DND-41 (cell line): ENCODE measurements at regions not wholly inside any gene's neighbourhood (a gene's known extent, or its start where the extent isn't known, plus 50 kb on each side); places are given as distances from the start of the nearest gene placed in this dataset.

Source experiments
- ATAC-seq: fragments of 200-7000 bp; cut with Tn5 transposase; 3 replicates; pipeline ENCODE4 v1.9.1; 2021; ENCODE audit warnings: low read depth; ENCODE audit not compliant: insufficient read depth
- DNase-seq: peaks from one replicate; pipeline ENCODE4 v3.0.0-alpha.2; 2020
- H2AFZ ChIP-seq: 2 replicates; pipeline ENCODE4 v1.6.0; 2012; ENCODE audit warnings: low read depth, low read length
- H3K27ac ChIP-seq: 2 replicates; pipeline ENCODE4 v1.5.1; 2012; ENCODE audit warnings: low read length, inconsistent platforms
- H3K27me3 ChIP-seq: fragments of 200-600 bp; sonication (generic); 2 replicates; pipeline ENCODE4 v1.6.0; 2012; ENCODE audit warnings: low read length, mild to moderate bottlenecking, inconsistent platforms; ENCODE audit not compliant: insufficient read depth, poor library complexity
- H3K36me3 ChIP-seq: 2 replicates; pipeline ENCODE4 v1.5.1; 2012; ENCODE audit warnings: low read length, inconsistent platforms; ENCODE audit not compliant: insufficient read depth
- H3K4me1 ChIP-seq: 2 replicates; pipeline ENCODE4 v1.5.1; 2012; ENCODE audit warnings: mild to moderate bottlenecking, low read length; ENCODE audit not compliant: insufficient read depth
- H3K4me2 ChIP-seq: 2 replicates; pipeline ENCODE4 v1.6.0; 2012; ENCODE audit warnings: mild to moderate bottlenecking, moderate library complexity, low read length, inconsistent platforms; ENCODE audit not compliant: insufficient read depth
- H3K4me3 ChIP-seq, 2 experiments: fragments of 200-600 bp in 1 of 2; shearing (Covaris generic) in 1 of 2; 2 replicates each; pipeline ENCODE4 v1.5.1; 2012 to 2016; ENCODE audit warnings: inconsistent platforms in 2 of 2, low read length in 2 of 2, mild to moderate bottlenecking in 2 of 2, low read depth in 1 of 2, moderate library complexity in 1 of 2
- H3K79me2 ChIP-seq: 2 replicates; pipeline ENCODE4 v1.6.0; 2012; ENCODE audit warnings: low read length, inconsistent platforms; ENCODE audit not compliant: insufficient read depth
- H3K9ac ChIP-seq: 2 replicates; pipeline ENCODE4 v1.6.0; 2012; ENCODE audit warnings: low read depth, mild to moderate bottlenecking, inconsistent platforms, low read length, moderate library complexity
- H3K9me3 ChIP-seq: 2 replicates; pipeline ENCODE4 v1.5.1; 2012; ENCODE audit warnings: low read length, moderate library complexity, mild to moderate bottlenecking, inconsistent platforms; ENCODE audit not compliant: insufficient read depth, severe bottlenecking
- H4K20me1 ChIP-seq: 2 replicates; pipeline ENCODE4 v1.6.0; 2012; ENCODE audit warnings: low read length; ENCODE audit not compliant: insufficient read depth
- CTCF ChIP-seq: IDR thresholded peaks from 2 replicates; pipeline ENCODE4 v1.5.1; 2012; ENCODE audit warnings: borderline replicate concordance, low read length, moderate library complexity, mild to moderate bottlenecking; ENCODE audit not compliant: poor library complexity, severe bottlenecking; ENCODE audit errors: extremely low read depth
- EZH2 ChIP-seq: IDR thresholded peaks from 3 replicates; pipeline ENCODE4 v1.6.1; 2012; ENCODE audit warnings: borderline replicate concordance, low read depth, mild to moderate bottlenecking, moderate library complexity, low read length, inconsistent platforms; ENCODE audit not compliant: severe bottlenecking

- H3K4me1 ChIP-seq: no peaks in the 10 kb centered on the region
- no peak overlapping the region for H3K27ac ChIP-seq
- no peak overlapping the region for H3K4me3 ChIP-seq
- no peak; the same call in 2 of the 3 replicates for ATAC-seq
- DNase-seq: no peak
- H2AFZ ChIP-seq: no peak overlapping the region
- H3K9me3 ChIP-seq: no peaks in the 10 kb centered on the region
- H3K27me3 ChIP-seq: no peaks in the 10 kb centered on the region
- H3K4me2 ChIP-seq: no peak overlapping the region
- H3K36me3 ChIP-seq: no peaks in the 10 kb centered on the region
- H3K79me2 ChIP-seq: no peaks in the 10 kb centered on the region
- TF ChIP-seq CTCF (no peak), EZH2 (no peak)
- H4K20me1 ChIP-seq: no peaks in the 10 kb centered on the region
- no peak overlapping the region for H3K9ac ChIP-seq
These were observed 402.3 kb upstream of the SLITRK6 start for GRCh38 chr13:86201477-86201876.

GRCh38 chr13:86193281-86193680 is 394.1 kb upstream of the SLITRK6 start:
- H3K9me3 ChIP-seq: no peaks in the 10 kb centered on the region
- H2AFZ ChIP-seq: no peak overlapping the region
- H3K27me3 ChIP-seq: no peaks in the 10 kb centered on the region
- H3K4me1 ChIP-seq: no peaks in the 10 kb centered on the region
- H3K27ac ChIP-seq: no peak overlapping the region
- TF ChIP-seq EZH2 (no peak), CTCF (no peak)
- DNase-seq (no peak), ATAC-seq (no peak)
- no peaks in the 10 kb centered on the region for H4K20me1 ChIP-seq
- no peak overlapping the region for H3K4me3 ChIP-seq
- H3K36me3 ChIP-seq: no peaks in the 10 kb centered on the region
- no peak overlapping the region for H3K9ac ChIP-seq
- no peak overlapping the region for H3K4me2 ChIP-seq
- H3K79me2 ChIP-seq: no peaks in the 10 kb centered on the region

- no peak overlapping the region for H3K27ac ChIP-seq
- H2AFZ ChIP-seq: no peak overlapping the region
- no peak overlapping the region for H3K4me2 ChIP-seq
- DNase-seq (no peak), ATAC-seq (no peak)
- H3K9me3 ChIP-seq: no peaks in the 10 kb centered on the region
- no peaks in the 10 kb centered on the region for H3K4me1 ChIP-seq
- no peaks in the 10 kb centered on the region for H4K20me1 ChIP-seq
- H3K36me3 ChIP-seq: no peaks in the 10 kb centered on the region
- no peaks in the 10 kb centered on the region for H3K27me3 ChIP-seq
- H3K4me3 ChIP-seq: no peak overlapping the region
- no peak for TF ChIP-seq CTCF
- no peak for TF ChIP-seq EZH2
- H3K79me2 ChIP-seq: no peaks in the 10 kb centered on the region
- H3K9ac ChIP-seq: no peak overlapping the region
These were observed 389.0 kb upstream of the SLITRK6 start for GRCh38 chr13:86188170-86188569.

- Histone ChIP-seq H3K4me3 (no peak overlapping the region), H3K9me3 (no peaks in the 10 kb centered on the region)
These were observed 386.4 kb upstream of the SLITRK6 start for GRCh38 chr13:86185636-86186035.

More at GRCh38 chr13:86185636-86186035, 386.4 kb upstream of the SLITRK6 start:
- TF ChIP-seq EZH2 (no peak), CTCF (no peak)
- H3K36me3 ChIP-seq: no peaks in the 10 kb centered on the region
- H3K4me2 ChIP-seq: no peak overlapping the region
- no peak overlapping the region for H3K9ac ChIP-seq
- no peaks in the 10 kb centered on the region for H3K4me1 ChIP-seq
- no peak overlapping the region for H3K27ac ChIP-seq
- no peaks in the 10 kb centered on the region for H4K20me1 ChIP-seq
- no peak for DNase-seq
- no peaks in the 10 kb centered on the region for H3K79me2 ChIP-seq
- no peaks in the 10 kb centered on the region for H3K27me3 ChIP-seq
- no peak overlapping the region for H2AFZ ChIP-seq
- no peak for ATAC-seq
